Islet precursor cell (in vitro differentiated cells): ENCODE measurements at regions not wholly inside any gene's neighbourhood (a gene's known extent, or its start where the extent isn't known, plus 50 kb on each side); places are given as distances from the start of the nearest gene placed in this dataset.

Experiments
- DNase-seq: peaks from one replicate; pipeline ENCODE4 v3.0.0-alpha.2; 2018

DNA sequence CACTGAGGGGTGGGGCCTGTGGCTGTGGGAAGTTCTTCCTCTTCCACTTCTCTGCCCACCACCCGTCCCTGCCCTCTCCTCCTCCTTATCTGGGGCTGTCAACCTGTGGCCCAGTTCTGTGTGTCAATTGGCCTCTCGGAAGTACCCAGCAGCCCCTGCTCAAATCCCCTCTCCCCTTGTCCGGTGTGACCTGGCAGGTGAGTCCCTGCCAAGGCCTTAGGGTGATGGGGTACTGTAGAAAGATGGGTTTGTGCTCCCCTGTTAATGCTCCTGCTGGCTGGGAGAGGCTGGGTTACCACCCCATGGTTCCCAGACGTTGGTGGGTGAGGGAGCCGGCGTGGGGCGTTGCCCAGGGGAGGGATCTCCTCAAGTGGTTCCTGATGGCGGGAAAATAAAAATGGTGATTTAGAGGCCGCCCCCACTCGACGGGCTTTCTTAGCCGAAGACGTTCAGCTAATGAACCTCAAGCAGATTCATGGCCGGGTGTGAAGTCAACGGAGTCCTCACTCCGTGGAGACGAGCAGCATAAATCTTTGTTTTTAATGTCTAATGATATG lies 141.2 kb downstream of the URI1 start:
- no peak for DNase-seq

DNA sequence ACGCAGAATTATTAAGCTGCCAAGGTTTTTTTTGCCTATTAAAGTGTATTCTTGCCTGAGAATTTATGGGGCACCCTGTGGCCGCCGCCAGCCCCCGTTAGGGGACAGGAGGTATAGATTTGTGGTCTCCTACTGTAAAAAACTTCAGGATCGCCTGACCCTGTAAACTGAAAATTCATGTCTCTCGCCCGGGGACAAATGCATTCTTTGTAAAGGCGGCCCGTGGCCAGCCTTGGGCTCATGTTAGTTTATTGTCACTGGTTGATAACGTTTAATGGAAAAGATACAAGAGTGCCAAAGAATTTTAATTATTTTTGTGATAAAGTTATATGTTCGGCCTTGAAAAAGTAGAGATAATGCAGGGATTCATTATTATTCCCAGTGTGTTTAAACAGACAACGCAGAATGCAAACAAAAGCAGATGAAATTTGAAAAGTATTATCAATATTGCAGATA lies 141.7 kb downstream of the URI1 start:
- no peak for DNase-seq

- DNase-seq, result no peak
These were observed 142.4 kb downstream of the URI1 start for GRCh38 chr19:30084390-30084819.

DNA sequence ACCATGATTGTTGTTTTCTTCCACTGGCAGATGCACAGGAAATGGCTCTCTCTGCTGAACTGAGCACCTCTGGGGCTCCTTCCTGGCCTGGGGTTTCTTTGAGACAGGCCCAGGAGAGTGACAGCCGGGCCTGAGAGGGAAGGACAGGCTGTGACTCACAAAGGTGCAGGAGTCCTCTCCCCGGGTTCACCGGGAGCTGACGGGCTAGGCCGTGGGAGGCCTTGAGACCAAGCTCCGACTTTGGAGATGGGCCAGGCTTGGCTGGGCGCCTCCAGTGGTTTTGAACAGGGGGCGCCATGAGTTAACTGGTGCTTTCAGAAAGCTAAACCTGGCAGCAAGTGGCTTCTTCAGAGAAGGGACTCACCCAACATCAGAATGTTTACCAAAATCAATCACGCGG lies 143.4 kb downstream of the URI1 start:
- DNase-seq, result no peak

GRCh38 chr19:30086220-30086619 lies 144.2 kb downstream of the URI1 start:
- DNase-seq, result no peak

DNA sequence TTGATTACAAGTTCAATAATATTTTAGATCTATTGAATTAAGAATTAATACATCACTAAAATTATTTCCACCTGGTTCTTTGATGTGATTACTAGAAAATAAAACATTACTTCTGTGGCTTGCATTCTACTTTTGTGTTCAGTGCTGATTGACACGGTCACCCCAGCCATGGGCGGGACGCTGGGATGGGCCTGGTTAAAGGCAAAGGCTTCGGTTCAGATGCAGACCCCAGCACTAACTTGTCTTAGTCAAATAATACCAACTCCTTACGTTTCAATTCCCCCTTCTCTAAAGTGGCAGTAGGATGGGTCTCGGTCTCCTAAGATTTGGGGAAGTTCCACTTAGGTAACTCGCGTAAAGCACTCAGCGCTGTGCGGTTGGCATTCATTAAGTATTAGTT lies 144.9 kb downstream of the URI1 start:
- DNase-seq, result no peak

DNA sequence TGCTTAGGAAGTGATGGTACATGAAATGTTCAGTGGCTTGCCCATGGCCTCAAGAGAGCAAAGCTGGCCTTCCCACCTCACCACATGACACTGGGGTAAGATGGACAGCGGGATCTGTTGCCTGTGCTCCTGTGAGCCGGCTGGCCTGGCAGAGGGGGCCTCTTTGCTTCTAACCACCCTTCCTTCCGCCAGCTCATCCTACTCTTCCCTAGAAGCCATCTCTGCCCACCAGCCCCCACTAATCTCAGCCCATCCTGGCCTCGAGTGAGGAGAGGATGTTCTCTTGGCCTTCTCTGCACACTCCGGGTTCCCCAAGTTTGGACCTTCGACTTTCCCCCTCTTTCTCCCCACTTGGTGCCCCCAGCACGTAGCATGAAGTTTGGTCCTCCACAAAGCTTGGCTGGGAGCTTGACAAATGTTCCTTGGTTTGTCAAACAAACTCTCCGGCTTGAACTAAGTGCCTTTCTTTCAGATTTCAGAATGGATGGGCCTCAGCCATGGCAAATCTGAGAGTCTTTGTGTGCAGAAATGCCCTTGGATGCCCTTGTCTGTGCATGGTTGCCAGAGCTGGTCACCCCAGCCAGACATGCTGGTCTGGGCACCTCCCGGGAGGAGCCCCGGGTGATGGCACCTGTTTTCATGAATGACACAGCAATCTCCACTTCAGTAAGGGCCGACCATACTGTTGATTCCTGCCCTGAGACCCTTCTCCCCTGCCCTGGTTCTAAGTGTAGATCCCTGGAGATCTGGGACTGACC lies 145.5 kb downstream of the URI1 start:
- DNase-seq, result no peak

DNA sequence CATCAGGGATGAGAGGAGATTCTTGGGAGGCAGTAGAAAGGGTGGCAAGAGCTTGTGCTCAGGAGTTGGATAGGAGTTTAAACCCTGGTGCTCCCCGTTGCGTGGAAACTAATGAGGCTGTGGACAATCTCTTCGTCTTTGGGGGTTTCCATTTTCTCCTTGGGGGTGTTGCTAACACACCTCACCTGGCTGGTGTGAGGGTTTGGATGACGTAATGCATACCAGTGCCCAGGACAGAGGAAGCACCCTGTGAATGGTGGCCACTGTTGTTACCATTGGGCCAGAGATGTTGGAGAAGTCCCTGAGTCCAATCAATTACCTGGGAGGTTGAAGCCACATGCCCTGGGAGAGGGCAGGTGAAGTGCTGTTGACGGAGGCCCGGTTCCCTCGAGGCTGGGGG lies 146.5 kb downstream of the URI1 start:
- no peak for DNase-seq

GRCh38 chr19:30089086-30089665 lies 147.1 kb downstream of the URI1 start:
- DNase-seq, result no peak

DNA sequence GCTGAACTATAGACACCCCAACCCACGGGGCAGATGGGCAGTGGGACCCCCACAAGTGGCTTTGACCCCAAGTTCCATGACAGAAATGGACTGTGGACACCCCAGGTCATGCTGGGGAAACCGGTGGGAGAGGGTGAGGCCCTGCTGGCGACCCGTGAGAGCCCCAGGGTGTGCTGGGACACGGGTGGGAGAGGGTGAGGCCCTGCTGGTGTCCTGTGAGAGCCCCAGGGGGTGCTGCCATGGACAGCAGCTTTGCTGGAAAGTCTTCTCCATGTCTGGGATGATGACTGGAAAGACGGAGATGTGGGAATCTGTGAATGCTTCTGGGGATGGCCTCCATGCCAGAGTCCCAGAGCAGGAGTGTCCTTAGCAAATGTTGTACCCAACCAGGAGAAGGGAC lies 148.4 kb downstream of the URI1 start:
- no peak for DNase-seq

DNA sequence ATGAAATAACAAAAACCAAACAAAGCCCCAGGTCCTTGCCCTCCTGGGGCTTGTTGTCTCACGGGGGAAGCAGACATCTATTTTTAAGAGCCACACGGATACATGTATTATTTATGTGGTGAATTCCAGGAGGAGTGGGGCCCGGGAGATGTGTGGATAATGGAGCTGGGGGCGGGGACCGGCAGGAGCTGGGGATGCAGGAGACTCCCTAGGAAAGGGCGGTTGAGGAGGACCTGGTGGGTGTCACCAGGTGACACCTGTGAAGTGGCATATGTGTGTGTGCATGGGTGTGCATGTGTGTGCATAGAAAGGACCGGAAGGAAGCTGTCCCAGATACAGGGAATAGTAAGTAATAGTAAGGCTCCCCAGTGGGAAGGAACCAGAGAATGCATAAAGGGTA lies 148.9 kb downstream of the URI1 start:
- DNase-seq, result no peak

DNA sequence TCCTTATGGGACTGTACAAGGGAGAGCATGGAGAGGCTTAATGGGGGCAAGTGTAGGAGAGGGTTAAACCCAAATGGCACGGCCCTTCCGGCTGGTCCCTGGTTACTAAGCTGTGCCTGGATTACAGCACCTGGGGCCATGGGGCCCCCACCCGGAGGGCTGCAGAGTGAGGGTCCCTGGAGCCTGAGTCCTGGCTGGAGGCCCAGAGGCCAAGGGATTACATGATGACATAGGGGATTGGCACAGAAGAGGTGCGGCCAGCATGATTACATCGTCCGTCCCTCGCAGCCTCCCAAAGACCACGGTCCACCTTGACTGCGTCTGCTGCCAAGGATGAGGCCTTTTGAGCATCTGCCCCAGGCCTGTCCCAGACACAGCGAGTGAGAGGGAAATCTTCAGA lies 149.4 kb downstream of the URI1 start:
- DNase-seq, result no peak

GRCh38 chr19:30091856-30092255 lies 149.8 kb downstream of the URI1 start:
- DNase-seq, result no peak

- no peak for DNase-seq
These were observed 150.9 kb downstream of the URI1 start for GRCh38 chr19:30092721-30093569.

- no peak for DNase-seq
These were observed 152.1 kb downstream of the URI1 start for GRCh38 chr19:30093966-30094755.

GRCh38 chr19:30094756-30095140 lies 152.7 kb downstream of the URI1 start:
- no peak for DNase-seq

DNA sequence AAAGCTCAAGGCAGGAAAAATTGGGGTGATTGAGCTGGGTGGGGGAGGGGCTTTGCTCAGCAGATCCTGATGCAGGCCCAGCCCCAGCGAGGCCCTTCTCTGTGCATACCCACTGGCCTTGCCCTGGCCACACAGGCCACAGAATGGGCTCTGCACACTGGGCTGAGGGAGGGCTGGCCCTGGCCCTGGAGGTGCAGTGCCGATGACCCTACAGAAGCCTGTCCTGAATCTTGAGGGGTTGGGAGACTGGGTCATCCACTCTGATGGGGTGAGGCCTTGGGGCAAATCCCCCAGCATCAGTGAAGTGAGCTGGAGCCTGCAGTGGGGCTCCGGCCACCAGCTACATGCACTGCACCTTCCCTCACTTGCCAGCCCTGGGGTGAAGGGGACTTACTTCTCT lies 153.1 kb downstream of the URI1 start:
- DNase-seq, result no peak

GRCh38 chr19:30096596-30097370 lies 154.7 kb downstream of the URI1 start:
- no peak for DNase-seq

DNA sequence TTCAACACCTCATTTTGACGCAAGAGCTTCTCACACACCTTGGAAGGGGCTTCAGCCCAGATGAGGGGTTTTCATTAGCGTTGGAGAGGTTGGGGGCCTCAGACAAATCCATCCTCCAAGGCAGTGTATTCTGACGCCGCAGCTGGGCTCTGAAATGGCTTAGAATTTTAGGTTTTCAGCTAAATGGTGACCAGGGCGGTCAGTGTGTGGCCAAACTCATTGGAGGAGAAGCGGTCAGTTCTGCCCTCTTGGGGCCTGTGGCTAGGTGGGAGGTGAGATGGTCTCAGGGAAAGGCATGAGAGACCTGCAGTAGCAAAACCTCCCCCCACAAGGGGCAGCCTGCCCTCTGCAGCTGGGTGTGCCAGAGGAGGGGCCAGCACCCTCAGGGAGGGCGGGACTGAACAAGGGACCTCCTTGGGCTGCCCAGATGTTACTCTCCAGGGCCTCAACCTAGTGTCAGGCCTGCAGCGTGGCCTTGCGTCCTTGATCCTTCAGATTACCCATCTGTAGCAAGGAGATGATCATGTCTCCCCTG lies 155.8 kb downstream of the URI1 start:
- no peak for DNase-seq

GRCh38 chr19:30102239-30102638 lies 160.2 kb downstream of the URI1 start:
- DNase-seq, result no peak

- DNase-seq, result no peak
These were observed 160.6 kb downstream of the URI1 start for GRCh38 chr19:30102666-30103065.

DNA sequence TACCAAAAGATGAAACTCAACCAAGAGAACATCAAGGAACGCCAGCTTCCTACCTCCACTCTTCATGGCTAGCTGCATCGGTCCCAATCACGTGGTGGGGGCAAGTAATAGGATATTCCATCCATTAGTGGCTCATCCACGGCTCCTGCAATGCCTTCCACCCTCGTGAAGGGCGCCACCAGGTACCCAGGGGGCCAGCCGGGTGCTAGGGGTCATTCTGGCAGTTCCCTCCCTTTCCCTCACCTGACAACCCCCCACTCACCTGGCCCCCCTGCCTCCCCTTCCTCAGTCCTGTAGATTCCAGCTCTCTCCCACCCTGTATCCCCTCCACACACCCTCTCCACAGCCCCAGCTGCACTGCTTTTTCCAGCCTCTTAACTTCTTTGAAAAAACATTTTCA lies 161.9 kb downstream of the URI1 start:
- no peak for DNase-seq
